ENCODE measurements at regions not wholly inside any gene's neighbourhood (a gene's known extent, or its start where the extent isn't known, plus 50 kb on each side); places are given as distances from the start of the nearest gene placed in this dataset.

DNA sequence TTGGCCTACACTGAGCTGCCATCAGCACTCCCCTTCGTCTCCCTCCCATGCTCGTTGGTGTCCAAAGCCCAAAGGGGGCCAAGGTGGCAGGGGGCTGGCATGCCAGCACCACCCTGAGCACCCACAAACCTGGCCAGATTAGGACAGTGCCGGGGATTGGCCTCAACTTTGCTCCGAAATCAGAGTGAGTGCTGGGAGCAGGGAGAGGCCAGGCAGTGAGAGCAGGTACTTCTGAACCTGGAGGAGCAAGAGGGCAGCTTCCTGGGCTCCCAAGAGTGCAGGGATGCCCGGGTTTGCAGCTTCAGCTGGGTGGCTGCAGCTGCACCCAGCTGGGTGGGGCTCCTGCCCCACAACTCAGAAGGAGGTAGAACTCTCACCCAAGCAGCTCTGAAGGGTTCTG lies 563.0 kb downstream of the SI start:
- Histone ChIP-seq H3K36me3 (ENCODE audit: control insufficient read depth, insufficient read depth, low read length) (no peaks in the 10 kb centered on the region), H3K4me3 (ENCODE audit: low read depth, low read length) (no peak overlapping the region), H3K27me3 (ENCODE audit: control insufficient read depth, insufficient read depth, low read length) (no peaks in the 10 kb centered on the region)
- no peak for FAIRE-seq
- TF ChIP-seq CTCF (IDR thresholded peaks at IDR 0.05; ENCODE audit: insufficient read depth, low read length, severe bottlenecking) = no peak
- no peak for DNase-seq (ENCODE audit: low read depth)

DNA sequence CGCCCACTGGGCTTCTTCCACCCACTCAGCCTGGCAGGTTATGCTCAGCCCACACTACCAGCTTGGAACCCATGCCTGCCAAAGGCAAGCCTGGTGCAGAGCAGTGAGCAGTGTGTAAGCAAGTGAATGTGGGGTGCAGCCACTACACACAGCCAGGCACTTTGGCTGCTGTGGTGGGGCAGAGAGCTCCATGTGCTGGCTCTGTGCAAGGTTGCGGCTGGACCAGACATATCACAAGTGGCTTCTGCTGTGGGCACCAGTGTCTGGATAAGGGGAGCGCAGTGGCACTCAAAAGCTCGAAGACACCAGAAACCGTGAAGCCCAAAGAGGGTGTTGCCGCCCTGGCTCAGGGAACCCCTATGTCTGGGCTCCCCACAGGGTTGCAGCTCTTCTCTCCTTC lies 563.7 kb downstream of the SI start:
- no peaks in the 10 kb centered on the region for H3K36me3 ChIP-seq (ENCODE audit: control insufficient read depth, insufficient read depth, low read length)
- no peak for TF ChIP-seq CTCF (IDR thresholded peaks at IDR 0.05; ENCODE audit: insufficient read depth, low read length, severe bottlenecking)
- FAIRE-seq (no peak), DNase-seq (ENCODE audit: low read depth) (no peak)
- H3K27me3 ChIP-seq (ENCODE audit: control insufficient read depth, insufficient read depth, low read length) = no peaks in the 10 kb centered on the region
- H3K4me3 ChIP-seq (ENCODE audit: low read depth, low read length) = no peak overlapping the region

GRCh38 chr3:164507886-164508285 lies 570.4 kb downstream of the SI start:
- FAIRE-seq = no peak
- no peak overlapping the region for H3K4me3 ChIP-seq (ENCODE audit: low read depth, low read length)
- no peak for TF ChIP-seq CTCF (IDR thresholded peaks at IDR 0.05; ENCODE audit: insufficient read depth, low read length, severe bottlenecking)
- H3K36me3 ChIP-seq (ENCODE audit: control insufficient read depth, insufficient read depth, low read length) = no peaks in the 10 kb centered on the region
- DNase-seq (ENCODE audit: low read depth) = no peak
- H3K27me3 ChIP-seq (ENCODE audit: control insufficient read depth, insufficient read depth, low read length) = no peaks in the 10 kb centered on the region

DNA sequence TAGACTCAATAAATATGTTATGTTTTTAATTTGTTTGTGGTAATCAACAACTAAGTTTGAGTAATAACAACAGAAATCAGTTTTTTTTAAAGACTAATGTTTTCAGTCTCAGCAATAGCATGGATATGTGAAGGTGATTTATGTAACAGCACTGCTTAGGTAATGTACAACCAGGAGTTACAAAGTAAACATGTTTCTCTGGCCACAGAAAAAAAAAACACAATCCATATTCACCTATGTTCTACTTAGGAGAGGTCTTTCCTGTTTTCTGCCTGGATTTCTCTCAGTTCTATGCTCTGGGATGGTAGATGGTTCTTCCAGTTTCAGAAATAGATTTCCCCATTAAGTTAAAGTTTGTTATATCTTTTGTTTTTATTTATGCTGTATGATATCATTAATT lies 579.4 kb downstream of the SI start:
- FAIRE-seq = no peak

DNA sequence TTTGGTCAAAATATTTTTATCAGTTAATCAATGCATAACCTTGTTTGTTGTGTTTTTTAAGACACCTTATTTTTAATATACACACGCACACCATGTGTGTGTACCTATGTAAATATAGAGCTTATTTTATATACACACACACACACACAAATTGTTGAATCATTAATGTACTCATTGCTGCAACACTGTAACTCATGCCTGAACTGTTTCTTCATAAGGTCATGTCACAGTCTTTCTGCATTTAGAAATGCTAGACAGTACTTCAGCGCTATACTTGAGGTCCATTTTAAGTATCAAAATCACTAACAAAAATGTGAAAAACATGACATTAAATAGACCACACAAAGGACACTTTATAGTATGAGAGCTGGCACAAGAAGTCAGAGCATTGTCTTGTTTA lies 589.4 kb downstream of the SI start:
- FAIRE-seq = no peak
- Histone ChIP-seq H3K4me3 (ENCODE audit: low read depth, low read length) (no peak overlapping the region), H3K27me3 (ENCODE audit: control insufficient read depth, insufficient read depth, low read length) (no peaks in the 10 kb centered on the region), H3K36me3 (ENCODE audit: control insufficient read depth, insufficient read depth, low read length) (no peaks in the 10 kb centered on the region)
- TF ChIP-seq CTCF (IDR thresholded peaks at IDR 0.05; ENCODE audit: insufficient read depth, low read length, severe bottlenecking) = no peak
- no peak for DNase-seq (ENCODE audit: low read depth)

More for the DNA sequence above, 579.4 kb downstream of the SI start:
- Histone ChIP-seq H3K4me3 (ENCODE audit: low read depth, low read length) (no peak overlapping the region), H3K27me3 (ENCODE audit: control insufficient read depth, insufficient read depth, low read length) (no peaks in the 10 kb centered on the region), H3K36me3 (ENCODE audit: control insufficient read depth, insufficient read depth, low read length) (no peaks in the 10 kb centered on the region)
- TF ChIP-seq CTCF (IDR thresholded peaks at IDR 0.05; ENCODE audit: insufficient read depth, low read length, severe bottlenecking) = no peak
- DNase-seq (ENCODE audit: low read depth) = no peak

GRCh38 chr3:164486150-164486549 lies 592.1 kb downstream of the SI start:
- DNase-seq (ENCODE audit: low read depth) (no peak), FAIRE-seq (no peak)
- no peaks in the 10 kb centered on the region for H3K36me3 ChIP-seq (ENCODE audit: control insufficient read depth, insufficient read depth, low read length)
- no peaks in the 10 kb centered on the region for H3K27me3 ChIP-seq (ENCODE audit: control insufficient read depth, insufficient read depth, low read length)
- no peak for TF ChIP-seq CTCF (IDR thresholded peaks at IDR 0.05; ENCODE audit: insufficient read depth, low read length, severe bottlenecking)
- no peak overlapping the region for H3K4me3 ChIP-seq (ENCODE audit: low read depth, low read length)
